Amniotic epithelial cell (primary cell): ENCODE measurements at regions not wholly inside any gene's neighbourhood (a gene's known extent, or its start where the extent isn't known, plus 50 kb on each side); places are given as distances from the start of the nearest gene placed in this dataset.
"Not testable (repeated sequence)": the region's sequence is repeated elsewhere in the genome, so short reads cannot be mapped to it uniquely, and the experiment has no call there.

ENCODE experiments used
- DNase-seq: peaks from one replicate; pipeline ENCODE4 v3.0.0-alpha.2; 2010; ENCODE audit warnings: low read depth

- DNase-seq, result peak; percentile 5
Observed at GRCh38 chr15:94844538-94845389, 613.4 kb downstream of the MCTP2 start.

GRCh38 chr15:94845390-94845716 lies 614.0 kb downstream of the MCTP2 start:
- DNase-seq, result no peak

- no peak for DNase-seq
Observed at GRCh38 chr15:94847325-94847724, 616.0 kb downstream of the MCTP2 start.

GRCh38 chr15:94848054-94848453 lies 616.7 kb downstream of the MCTP2 start:
- DNase-seq, result no peak

GRCh38 chr15:94855018-94855408 lies 623.7 kb downstream of the MCTP2 start:
- DNase-seq, result no peak

- no peak for DNase-seq
Observed at GRCh38 chr15:94855409-94856266, 624.3 kb downstream of the MCTP2 start.

- no peak for DNase-seq
Observed at GRCh38 chr15:94856267-94856854, 625.0 kb downstream of the MCTP2 start.

- DNase-seq, result no peak
Observed at GRCh38 chr15:94857466-94857865, 626.1 kb downstream of the MCTP2 start.

GRCh38 chr15:94858011-94858410 lies 626.6 kb downstream of the MCTP2 start:
- no peak for DNase-seq

GRCh38 chr15:94858449-94858848 lies 627.1 kb downstream of the MCTP2 start:
- no peak for DNase-seq

- DNase-seq, result no peak
Observed at GRCh38 chr15:94858920-94859319, 627.6 kb downstream of the MCTP2 start.

GRCh38 chr15:94864600-94864999 lies 633.2 kb downstream of the MCTP2 start:
- DNase-seq, result no peak

- not testable (repeated sequence) for DNase-seq
Observed at GRCh38 chr15:94868265-94868664, 636.9 kb downstream of the MCTP2 start.

- no peak for DNase-seq
Observed at GRCh38 chr15:94875550-94875949, 644.2 kb downstream of the MCTP2 start.

- DNase-seq, result no peak
Observed at GRCh38 chr15:94877833-94878232, 646.5 kb downstream of the MCTP2 start.

GRCh38 chr15:94882071-94882712 lies 650.8 kb downstream of the MCTP2 start:
- DNase-seq, result no peak

GRCh38 chr15:94887391-94887790 lies 656.0 kb downstream of the MCTP2 start:
- peak; percentile 0 for DNase-seq

- no peak for DNase-seq
Observed at GRCh38 chr15:94889153-94889552, 657.8 kb downstream of the MCTP2 start.

GRCh38 chr15:94893091-94893490 lies 661.7 kb downstream of the MCTP2 start:
- DNase-seq, result no peak

GRCh38 chr15:94894056-94894455 lies 662.7 kb downstream of the MCTP2 start:
- DNase-seq, result no peak

- no peak for DNase-seq
Observed at GRCh38 chr15:94909510-94909909, 678.1 kb downstream of the MCTP2 start.

- DNase-seq, result no peak
Observed at GRCh38 chr15:94910166-94910565, 678.8 kb downstream of the MCTP2 start.
